Activated CD4-positive, alpha-beta T cell treated with anti-CD3 and anti-CD28 coated beads, Interleukin-2, amount 50 U/mL, for 48 hours (primary cell): ENCODE measurements at regions not wholly inside any gene's neighbourhood (a gene's known extent, or its start where the extent isn't known, plus 50 kb on each side); places are given as distances from the start of the nearest gene placed in this dataset.

Experiments used
- DNase-seq, 2 experiments: peaks; one replicate each; pipeline ENCODE4 v3.0.0-alpha.2; 2020

DNA sequence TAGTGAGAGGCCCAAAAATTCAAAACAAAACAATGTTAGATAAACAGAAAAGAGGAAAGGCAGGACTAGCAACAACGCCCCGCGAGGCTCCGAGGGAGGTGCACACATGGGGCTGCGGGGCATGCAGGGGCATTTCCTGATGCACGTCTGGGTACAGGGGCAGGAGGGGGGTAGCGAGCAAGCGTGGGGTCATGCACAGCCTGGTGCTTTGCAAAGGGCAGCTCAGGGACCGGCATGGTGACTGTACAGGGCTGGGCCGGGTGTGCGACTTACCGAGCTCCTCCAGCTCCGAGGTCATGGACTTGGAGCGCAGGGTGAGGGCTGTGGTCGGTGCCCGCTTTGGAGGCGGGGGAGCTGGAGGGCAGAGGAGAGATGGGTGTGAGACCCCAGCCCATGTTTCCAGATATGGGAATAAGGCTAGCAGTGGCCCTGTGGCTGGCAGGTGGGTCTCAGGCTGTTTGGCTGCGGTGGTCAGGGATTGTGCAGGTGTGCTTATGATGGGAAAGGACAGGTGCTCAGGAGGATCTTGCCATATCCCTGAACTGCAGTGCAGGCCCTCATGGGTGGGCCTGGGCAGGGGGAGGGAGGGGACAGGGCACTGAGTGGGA is 103.7 kb downstream of the CTTN start:
- DNase-seq: no peak

DNA sequence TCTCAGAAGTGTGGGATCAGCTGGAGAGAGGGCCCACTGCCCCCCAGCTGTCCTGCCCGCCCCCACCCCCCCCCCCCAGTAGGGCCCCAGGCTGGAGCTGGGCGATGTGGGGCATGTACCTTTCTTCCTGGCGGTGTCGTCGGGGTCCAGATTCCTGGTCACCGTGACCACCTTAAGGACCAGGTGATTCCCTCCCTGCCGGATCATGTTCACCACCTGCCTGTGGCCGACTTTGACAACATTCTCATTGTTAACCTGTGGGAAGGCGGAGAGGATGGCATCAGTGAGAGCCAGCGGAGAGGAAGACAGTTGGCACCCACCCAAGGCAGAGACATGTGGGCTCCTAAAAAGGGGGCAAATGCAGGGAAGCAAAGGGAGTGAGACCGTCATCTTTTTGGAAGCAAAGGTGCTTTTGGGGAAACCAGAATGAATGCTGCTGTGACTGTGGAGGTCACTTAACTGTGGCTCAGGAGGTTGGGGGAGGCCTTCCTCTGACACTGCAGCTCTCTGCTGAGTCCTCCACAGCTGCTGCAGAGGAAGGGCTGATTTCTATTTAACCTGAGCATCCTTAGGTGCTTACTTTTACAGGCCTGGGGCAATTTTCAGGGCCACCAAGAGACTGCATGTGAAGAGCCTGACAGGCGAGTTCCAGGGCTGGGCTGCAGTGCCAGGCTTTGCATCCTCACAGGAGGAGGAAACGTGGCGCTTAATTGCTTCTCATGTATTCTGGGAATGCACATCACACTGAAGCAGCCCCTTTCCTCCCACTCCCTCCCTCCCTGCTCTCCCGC is 104.5 kb downstream of the CTTN start:
- no peak for DNase-seq

DNA sequence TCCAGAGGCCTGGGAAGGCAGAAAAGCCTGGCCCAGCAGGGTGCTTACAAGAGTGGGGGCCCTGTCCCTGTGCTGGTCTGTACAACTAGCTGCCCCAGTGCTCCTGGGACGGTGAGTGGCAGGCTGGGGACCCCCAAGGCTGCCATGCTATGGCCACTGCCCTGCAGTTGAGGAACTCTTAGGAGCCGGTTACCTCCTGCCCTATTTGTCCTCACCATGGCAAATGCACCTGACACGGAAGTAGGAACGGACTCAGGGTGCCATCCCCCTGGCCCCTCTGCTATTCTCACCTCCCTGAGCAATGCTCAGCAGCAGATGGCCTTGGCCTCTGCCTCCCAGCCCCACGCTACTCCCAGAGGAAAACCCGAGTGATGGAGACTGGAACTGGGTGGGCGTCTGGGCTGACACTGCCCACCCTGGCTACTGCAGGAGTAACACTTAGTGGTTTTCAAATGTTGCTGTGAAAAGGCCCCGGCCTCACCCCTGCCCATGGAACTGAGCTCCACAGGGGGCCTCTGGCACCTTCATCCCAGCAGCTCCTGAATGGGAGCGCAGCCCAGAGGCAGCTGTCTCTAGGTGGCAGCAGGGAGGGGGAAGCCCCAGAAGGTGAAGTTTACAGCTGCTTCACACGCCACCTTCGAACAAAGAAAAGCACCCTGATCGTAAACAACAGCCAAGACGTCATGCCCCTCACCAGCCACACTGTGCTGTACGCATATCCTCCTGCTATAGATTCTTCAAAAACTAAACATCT is 105.3 kb downstream of the CTTN start:
- no peak for DNase-seq

DNA sequence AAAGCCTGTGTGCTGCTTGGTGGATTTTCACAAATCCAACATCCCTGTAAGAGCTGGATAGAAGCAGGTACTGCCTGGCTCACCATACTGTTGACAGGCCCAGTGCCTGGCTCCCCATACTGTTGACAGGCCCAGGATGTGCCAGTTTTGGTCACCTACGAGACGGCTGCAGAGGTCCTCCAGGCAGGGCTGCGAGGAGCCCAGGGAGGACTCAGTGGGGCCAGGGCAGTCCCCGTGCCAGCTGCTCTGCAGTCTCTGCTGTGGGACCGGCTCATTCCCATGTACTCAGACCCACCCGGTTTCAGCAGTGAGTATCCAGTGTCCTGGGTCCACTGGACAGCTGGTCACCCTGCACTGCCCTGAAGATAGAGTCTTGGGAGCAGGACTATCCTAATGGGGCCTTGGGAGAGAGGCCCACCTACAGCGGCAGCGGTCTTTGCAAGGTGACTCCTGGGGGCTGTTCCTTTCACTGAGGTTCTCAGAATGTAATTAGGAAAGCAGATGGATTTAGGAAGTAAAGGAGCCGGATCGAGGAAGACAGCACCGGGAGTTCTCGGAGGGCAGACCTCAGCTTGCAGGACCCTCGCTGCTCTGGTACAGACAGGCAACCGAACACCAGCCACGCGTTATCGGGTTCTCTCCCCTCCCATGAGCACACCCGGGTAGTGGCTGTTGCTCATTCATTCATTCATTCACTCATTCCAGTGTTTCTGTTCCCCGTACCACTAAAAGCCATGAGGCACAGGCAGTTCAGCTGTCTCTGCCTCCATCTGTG is 106.1 kb downstream of the CTTN start:
- DNase-seq: no peak

DNA sequence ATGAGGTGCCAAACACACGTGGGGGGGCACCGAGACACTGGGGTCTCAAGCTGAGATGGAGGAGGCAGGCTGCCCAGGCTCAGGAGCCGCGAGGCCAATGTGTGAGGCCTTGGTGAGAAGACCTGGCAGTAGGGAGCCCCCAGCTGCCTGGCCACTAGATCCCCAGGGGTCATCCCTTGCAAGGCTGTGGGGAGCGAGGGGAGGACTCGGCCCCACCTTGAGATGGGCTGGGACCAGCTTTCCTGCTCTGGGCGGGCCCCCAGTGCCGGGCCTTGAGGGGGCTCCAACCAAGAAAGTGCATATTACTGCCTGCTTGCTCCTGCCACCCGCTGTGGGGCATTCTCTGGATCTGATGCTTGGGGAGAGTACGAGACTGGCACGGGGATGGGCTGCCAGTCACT is 107.0 kb downstream of the CTTN start:
- no peak for DNase-seq

DNA sequence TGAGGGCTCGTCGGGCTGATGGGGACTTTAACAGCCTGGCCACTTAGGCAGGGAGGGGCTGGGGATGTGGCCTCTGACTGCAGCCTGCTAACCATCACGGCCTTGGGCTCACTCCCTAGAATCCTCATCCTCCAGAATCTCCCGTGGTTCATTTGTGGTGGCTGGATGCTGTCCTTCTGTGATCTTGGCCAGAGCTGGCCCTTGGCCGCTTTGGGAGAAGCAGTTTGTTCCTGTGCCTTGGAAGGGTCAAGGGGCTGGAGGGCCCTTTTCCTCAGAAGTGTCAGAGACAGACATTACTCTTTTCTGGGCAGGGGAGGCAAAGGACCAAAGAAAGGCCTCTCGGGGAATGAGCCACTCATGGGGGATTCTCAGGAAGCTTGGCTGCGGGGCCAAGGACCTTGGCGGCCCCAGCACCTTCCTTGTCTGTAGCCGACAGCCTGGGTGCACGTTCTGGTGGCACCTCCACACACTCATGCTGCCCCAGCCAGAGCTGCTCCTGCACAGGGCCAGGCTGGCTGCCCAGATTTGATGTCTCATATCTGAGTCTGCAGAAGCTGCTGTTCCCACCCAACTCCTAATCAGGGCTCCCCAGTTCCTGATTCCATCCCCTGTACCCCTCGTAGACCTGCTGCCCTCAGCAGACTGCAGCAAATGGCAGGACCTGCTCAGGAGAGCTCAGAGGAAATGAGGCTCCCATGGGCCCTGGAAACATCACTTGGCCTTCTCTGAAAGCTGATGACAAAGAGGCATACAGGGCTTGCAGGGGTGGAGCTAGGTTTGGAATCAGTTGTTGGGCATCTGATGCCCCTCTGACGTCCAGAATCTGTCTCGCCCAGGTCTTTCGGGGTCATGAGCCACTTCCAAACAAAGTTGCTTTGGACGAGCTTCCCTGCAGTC is 107.7 kb downstream of the CTTN start:
- no peak for DNase-seq

DNA sequence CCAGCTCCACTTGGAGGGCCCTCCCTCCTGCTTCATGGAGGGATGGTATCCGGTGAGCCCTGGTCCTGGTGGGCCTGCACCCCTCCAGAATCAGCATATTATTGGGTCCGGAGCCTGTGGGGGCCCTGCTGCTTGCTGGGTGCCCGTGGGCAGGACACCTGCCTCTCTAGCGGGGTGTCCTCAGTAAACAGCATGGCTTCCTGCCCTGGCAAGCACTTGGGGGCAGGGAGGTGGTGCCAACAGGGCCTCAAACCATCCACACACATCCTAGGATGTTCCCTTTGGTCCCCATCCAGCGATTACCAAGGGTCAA is 108.3 kb downstream of the CTTN start:
- no peak for DNase-seq

DNA sequence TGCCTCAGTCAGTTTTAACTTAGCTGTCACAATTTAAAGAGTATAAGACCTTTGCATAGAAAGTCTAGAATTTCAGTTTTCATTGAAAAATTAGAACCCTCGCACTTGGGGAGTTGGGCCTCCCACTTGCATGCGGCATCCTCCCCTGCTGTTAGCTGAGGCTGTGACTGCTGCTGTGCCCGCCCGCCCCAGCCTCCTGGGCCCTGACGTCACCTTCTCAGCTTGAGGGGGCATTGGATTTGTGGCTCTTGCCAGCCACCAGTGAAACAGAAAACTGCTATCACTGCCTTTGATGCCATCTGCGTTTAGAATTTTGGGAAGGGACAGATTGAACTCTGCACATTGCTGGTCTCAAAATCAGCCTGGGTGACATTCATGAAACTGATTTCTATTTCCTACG is 108.7 kb downstream of the CTTN start:
- no peak for DNase-seq

DNA sequence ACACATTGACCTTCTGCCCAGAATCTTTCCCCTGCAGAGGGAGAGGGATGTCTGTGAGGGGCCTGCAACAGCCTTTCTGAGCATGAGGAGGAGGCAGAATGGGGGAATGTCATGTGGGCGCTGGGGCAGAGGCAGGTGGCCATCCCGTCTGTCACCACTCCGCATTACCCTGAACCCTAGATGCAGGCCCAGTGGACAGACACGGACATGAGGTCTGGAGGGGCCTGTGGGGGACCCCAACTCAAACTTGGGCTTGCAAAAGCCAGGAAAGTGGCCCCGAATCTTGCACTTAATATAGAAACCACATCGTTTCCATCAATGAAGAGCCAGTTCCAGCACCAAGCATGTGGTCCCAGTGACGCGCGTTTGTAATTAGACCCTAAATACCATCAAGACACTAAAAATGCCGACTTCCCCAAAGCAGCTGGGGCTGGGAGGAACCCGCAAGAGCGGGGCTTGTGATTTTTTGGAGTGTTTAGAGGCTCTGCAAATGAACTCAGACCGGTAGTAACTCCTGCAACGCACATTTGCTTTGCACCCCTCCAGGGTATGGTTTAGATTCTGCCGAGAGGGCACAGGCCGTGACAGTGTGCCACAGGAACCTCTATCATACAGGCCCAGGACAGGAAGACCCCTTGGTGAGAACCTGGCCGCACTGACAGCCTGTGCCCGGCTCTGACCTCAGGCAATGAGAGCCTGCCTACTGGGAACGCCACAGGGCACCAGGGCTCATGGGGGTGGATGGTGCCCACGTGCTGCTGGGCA is 109.3 kb downstream of the CTTN start:
- DNase-seq: no peak

DNA sequence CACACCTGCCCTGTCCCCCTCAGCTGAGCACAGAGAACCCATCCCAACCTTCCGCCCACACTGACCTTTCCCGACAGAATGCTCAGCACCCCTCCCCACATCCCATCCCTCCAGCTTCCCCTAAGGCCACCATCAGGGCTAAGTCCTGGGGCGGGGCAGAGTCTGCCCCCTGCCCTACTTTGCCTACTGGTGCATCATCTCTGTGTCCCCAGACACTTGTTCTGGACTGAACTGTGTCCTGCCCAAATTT is 109.8 kb downstream of the CTTN start:
- no peak for DNase-seq

DNA sequence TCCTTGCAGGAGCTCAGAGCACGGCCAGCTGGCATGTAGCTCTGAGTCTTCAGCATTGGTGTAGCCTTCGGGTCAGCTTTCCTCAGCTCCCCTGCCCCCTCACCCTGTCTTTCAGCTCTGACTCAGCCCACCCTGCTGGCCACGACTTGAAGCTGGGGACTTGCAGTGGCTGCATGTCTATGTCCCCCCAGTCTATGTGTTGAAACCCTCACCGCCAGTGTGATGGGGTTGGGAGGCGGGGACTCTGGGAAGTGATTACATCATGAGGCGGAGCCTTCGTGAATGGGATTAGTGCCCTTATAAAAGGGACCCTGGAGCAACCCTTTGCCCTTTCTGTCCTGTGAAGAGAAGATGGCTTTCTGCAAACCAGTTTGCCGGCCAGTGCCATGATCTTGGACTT is 111.1 kb downstream of the CTTN start:
- no peak for DNase-seq

DNA sequence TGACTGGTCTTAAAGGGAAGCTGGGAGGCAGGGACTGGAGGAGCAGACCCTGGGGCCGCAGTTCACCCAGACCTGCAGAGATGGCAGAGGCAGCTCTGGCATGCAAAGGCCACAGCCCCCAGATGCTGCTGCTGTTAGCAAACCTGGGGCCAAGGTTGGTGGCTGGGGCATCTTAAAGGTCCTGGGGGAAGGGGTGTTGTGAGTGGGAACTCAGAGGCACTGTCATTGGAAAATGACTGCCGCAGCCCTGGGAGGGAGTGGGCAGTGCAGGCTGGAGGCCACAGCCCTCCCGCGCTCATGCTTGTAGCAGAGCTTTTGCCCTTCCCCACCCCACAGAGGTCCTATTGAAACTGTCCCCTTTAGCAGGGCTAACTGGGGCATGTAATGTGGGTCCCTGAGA is 111.8 kb downstream of the CTTN start:
- DNase-seq: no peak

DNA sequence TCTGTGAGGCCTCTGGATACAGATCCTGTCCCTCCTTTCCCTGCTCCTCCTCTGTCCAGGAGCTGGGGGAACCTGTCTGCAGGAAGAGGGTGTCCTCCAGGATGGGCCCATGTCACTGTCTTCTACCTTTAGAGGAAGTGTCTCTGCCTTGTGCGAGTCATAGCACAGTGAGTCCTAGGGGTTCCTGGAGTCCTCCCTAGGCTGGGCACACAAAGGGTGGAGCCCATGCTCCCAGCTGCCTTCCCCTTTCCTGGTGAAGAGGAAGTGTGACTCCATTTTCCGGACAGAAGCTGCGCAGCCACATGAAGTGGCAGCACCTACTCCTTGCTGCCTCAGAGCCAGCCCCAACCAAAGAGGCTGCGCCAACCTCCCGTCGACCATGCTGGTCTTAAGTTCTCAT is 112.2 kb downstream of the CTTN start:
- DNase-seq: no peak

DNA sequence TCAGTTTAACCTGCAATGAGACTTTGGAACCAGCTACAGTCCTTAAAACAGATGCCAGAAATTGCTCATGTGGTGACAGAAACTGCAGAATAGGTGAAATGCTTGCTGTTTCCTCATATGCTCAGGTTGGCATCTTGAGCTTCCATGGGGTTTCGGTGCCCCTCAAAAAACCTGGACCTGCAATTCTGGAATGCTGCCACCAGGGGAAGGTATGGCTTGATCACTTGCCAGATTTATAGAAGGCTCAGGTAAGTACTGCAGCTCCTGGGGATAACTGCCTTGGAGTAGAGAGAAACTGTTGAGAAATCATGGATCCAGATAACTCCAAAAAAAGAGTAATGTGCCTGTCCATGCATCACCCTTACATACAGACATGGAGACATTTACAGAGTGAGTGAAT is 113.0 kb downstream of the CTTN start:
- no peak for DNase-seq

DNA sequence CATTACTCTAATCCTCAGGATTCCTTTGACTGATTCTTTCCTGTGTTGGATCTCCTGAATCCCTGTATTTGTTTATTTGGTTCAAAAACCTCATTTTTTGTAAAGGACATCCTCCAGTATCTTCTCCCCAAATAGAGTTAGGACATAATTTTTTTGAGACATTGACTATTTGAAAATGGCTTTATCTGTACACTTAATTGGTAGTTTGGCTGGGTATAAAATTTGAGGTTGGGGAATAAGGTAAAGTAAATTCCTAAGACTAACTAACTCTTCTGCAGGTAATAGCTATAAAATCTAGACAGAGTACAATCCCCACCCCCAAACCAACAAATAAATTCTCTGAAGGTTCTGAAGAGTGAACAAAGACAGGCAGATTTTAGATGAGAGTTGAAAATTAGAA is 114.4 kb downstream of the CTTN start:
- DNase-seq: no peak

DNA sequence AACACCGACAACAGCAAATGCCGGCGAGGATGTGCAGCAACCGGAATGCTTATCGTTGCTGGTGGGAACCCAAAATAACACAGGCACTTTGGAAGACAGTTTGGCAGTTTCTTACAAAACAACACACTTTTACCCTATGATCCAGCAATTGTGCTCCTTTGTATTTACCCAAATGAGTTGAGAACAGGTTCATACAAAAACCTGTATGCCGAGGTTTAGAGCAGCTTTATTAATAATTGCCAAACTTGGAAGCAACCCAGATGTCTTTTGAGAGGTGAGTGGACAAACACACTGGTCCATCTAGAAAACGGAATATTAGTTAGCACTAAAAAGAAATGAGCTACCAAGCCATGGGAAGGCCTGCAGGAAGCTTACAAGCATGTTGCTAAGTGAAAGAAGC is 118.9 kb downstream of the CTTN start:
- no peak for DNase-seq

DNA sequence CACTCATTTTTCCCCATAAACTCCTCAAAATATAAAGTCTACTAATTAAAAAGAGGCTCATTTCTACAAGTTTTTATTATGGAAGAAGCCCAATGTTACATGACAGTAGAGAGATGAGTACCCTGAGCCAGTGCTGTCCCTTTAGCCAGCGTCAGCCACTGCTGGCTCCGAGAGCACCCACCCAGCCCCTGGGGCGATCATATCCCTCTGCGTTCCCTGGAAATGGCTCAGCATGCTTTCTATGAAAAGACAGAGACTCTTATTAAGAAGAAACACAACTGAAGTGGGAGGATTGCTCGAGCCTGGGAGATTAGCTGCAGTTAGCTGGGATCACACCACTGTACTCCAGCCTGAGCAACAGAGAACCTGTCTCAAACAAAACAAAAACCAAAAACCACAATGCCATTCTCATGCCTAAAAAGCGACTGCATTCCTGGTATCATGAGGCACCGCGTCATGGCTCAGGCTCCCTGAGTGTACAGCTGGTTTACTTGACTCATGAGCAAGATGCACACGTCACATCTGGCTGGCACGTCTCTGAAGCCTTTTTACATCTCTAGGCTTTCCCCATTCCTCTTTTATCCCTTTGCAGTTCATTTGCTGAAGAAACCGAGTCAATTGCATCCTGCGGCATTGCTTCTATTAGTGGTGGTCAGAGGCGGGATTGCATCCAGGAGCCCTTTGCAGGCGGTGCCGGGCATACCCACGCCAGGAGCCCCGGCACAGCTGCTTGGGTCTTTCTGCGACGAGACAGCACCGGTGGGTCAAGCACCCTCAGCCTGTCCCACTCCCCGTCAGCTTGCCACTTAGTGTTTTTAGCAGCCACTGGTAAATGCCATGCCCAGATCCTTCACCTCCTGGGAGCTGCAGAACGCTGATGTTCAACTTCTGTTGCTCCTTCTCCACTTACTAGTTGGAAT is 119.9 kb downstream of the CTTN start:
- DNase-seq: no peak

DNA sequence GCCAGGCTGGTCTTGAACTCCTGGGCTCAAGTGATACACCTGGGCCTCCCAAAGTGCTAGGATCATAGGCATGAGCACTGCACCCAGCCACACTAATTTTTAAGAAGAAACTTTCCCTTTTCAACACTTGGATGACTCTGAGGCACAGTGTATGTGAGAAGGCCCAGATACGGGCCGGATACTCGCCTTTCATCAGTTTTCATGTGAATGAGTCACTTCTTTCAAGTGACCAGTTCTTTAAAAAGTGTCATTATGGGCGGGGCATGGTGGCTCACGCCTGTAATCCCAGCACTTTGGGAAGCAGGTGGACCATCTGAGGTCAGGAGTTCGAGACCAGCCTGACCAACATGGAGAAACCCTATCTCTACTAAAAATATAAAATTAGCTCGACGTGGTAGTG is 120.8 kb downstream of the CTTN start:
- no peak for DNase-seq

DNA sequence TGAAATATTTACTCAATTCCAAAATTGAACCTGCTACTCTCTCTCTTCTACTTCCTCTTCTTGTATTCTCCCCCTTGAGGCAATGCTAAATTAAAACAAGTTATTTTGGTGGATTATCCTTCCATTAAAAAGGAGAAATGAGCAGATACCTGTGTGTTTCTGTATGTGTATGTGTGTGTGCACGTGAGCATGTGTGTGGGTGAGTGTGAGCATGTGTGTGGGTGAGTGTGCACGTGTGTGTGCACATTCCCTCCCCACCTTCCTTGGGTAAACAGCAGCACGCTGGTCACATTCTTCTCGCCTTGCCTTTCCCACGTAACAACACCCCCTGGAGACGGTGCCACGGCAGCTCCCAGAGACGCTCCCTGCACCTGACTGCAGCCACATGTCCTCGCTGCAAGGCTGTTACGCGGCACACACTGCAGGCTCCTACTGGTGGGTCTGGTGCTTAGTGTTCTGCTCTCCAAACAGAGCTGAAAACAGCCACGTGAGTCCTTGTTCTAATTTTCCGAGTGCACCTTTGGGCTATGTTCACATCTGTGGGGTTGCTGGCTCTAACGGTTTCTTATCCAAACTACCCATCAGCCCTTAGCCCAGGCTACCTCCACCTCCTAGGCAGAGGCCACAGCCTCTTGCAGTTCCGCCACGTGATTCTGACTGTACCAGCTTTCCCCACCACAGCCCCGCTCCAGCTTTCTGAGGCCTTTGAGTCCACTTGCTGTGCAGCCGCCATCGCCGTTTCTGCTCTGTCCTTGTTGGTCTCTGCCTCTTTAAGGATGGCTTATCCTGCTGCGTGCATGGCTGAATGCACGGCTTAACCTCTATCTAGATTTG is 123.4 kb downstream of the CTTN start:
- no peak for DNase-seq

DNA sequence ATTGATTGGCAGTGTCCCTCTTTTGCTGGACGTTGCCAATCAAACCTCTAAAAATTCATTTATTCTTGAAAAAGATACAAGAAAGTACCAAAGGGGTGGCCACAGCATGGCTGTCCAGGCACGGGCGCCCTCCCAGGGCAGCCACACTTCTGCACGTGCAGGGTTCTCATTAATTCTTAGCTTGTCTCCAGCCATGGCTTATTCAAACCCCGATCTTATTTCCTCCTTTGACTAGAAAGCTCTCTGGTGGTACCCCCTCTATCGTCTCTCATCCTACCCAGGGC is 123.9 kb downstream of the CTTN start:
- no peak for DNase-seq
